KMS-11 (cell line): ENCODE measurements at regions not wholly inside any gene's neighbourhood (a gene's known extent, or its start where the extent isn't known, plus 50 kb on each side); places are given as distances from the start of the nearest gene placed in this dataset.

Experiments used
- H2AFZ ChIP-seq: fragments of 200-600 bp; sonication (generic); 2 replicates; pipeline ENCODE4 v1.6.1; 2016; ENCODE audit warnings: antibody characterized with exemption, mixed run types, low read depth
- H3K27ac ChIP-seq: fragments of 200-600 bp; sonication (generic); 2 replicates; pipeline ENCODE4 v1.6.1; 2016; ENCODE audit warnings: mild to moderate bottlenecking, mixed run types
- H3K27me3 ChIP-seq: fragments of 200-600 bp; sonication (generic); 2 replicates; pipeline ENCODE4 v1.6.1; 2017; ENCODE audit warnings: mild to moderate bottlenecking, low read depth, mixed run types, moderate library complexity; ENCODE audit not compliant: insufficient read depth
- H3K36me3 ChIP-seq: fragments of 200-600 bp; sonication (generic); 2 replicates; pipeline ENCODE4 v1.6.1; 2017; ENCODE audit warnings: mild to moderate bottlenecking, mixed run types; ENCODE audit not compliant: insufficient read depth
- H3K4me1 ChIP-seq: fragments of 200-600 bp; sonication (generic); 2 replicates; pipeline ENCODE4 v1.6.1; 2016; ENCODE audit warnings: mild to moderate bottlenecking, low read depth, mixed run types; ENCODE audit not compliant: poor library complexity, severe bottlenecking
- H3K4me2 ChIP-seq: fragments of 200-600 bp; sonication (generic); 2 replicates; pipeline ENCODE4 v1.7.0; 2016; ENCODE audit warnings: mild to moderate bottlenecking, mixed run types
- H3K4me3 ChIP-seq: fragments of 200-600 bp; sonication (generic); IDR thresholded peaks from 2 replicates; pipeline ENCODE4 v1.6.1; 2017; ENCODE audit warnings: low read depth, low read length, mixed read lengths; ENCODE audit not compliant: insufficient read depth
- H3K79me2 ChIP-seq: fragments of 200-600 bp; sonication (generic); 2 replicates; pipeline ENCODE4 v1.6.1; 2016; ENCODE audit warnings: low read depth, mixed run types; ENCODE audit not compliant: insufficient read depth
- H3K9ac ChIP-seq: fragments of 200-600 bp; sonication (generic); 2 replicates; pipeline ENCODE4 v1.6.1; 2016; ENCODE audit warnings: mild to moderate bottlenecking, mixed run types
- H4K20me1 ChIP-seq: fragments of 200-600 bp; sonication (generic); 2 replicates; pipeline ENCODE4 v1.6.1; 2016; ENCODE audit warnings: mild to moderate bottlenecking, mixed run types; ENCODE audit not compliant: insufficient read depth
- TF ChIP-seq, protein P1 (sequence below): fragments of 200-600 bp; sonication (generic); conservative IDR thresholded peaks from 2 replicates; pipeline ENCODE4 v1.6.1; 2017; ENCODE audit warnings: low read depth, mild to moderate bottlenecking, antibody characterized with exemption, low read length, moderate library complexity, mixed read lengths

GRCh38 chr3:80238152-80238551 lies 470.4 kb upstream of the ROBO1 start:
- H3K36me3 ChIP-seq: no peaks in the 10 kb centered on the region
- no peaks in the 10 kb centered on the region for H3K4me1 ChIP-seq
- H3K27ac ChIP-seq: no peak overlapping the region
- H3K9ac ChIP-seq: no peak overlapping the region
- H3K79me2 ChIP-seq: no peaks in the 10 kb centered on the region
- H4K20me1 ChIP-seq: no peaks in the 10 kb centered on the region
- TF ChIP-seq, protein P1, sequence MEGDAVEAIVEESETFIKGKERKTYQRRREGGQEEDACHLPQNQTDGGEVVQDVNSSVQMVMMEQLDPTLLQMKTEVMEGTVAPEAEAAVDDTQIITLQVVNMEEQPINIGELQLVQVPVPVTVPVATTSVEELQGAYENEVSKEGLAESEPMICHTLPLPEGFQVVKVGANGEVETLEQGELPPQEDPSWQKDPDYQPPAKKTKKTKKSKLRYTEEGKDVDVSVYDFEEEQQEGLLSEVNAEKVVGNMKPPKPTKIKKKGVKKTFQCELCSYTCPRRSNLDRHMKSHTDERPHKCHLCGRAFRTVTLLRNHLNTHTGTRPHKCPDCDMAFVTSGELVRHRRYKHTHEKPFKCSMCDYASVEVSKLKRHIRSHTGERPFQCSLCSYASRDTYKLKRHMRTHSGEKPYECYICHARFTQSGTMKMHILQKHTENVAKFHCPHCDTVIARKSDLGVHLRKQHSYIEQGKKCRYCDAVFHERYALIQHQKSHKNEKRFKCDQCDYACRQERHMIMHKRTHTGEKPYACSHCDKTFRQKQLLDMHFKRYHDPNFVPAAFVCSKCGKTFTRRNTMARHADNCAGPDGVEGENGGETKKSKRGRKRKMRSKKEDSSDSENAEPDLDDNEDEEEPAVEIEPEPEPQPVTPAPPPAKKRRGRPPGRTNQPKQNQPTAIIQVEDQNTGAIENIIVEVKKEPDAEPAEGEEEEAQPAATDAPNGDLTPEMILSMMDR: no peak
- no peak overlapping the region for H2AFZ ChIP-seq
- H3K4me3 ChIP-seq: no peak overlapping the region
- H3K4me2 ChIP-seq: no peak overlapping the region
- no peaks in the 10 kb centered on the region for H3K27me3 ChIP-seq

- Histone ChIP-seq H3K36me3 (no peaks in the 10 kb centered on the region), H3K79me2 (no peaks in the 10 kb centered on the region), H2AFZ (no peak overlapping the region), H3K4me3 (no peak overlapping the region), H3K27ac (no peak overlapping the region), H3K27me3 (no peaks in the 10 kb centered on the region), H3K9ac (no peak overlapping the region), H4K20me1 (no peaks in the 10 kb centered on the region), H3K4me2 (no peak overlapping the region), H3K4me1 (no peaks in the 10 kb centered on the region)
- TF ChIP-seq, protein P1: no peak
These were observed 466.9 kb upstream of the ROBO1 start for GRCh38 chr3:80234706-80235105.

GRCh38 chr3:80233576-80233975 lies 465.8 kb upstream of the ROBO1 start:
- H3K4me2 ChIP-seq: no peak overlapping the region
- TF ChIP-seq, protein P1: no peak

DNA sequence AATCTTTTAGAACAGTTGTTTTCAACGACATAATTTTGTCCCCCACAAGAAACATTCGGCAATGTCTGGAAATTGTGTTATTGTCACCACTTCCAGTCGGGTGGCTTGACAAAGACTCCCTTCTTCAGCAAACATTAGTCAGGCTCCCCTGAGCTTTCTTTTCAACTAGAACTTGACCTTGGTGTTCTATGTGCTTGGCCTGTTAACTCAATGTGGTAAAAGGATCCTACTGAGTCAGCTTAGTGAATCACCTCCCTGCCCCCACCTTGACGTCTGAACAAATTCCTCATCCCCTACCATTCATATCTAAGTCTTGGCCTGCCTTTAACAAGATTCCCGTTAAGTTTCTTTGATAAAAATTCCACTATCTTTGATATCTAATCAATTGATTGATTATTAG lies 465.0 kb upstream of the ROBO1 start:
- H2AFZ ChIP-seq: no peak overlapping the region
- no peak overlapping the region for H3K4me2 ChIP-seq

More at GRCh38 chr3:80233576-80233975, 465.8 kb upstream of the ROBO1 start:
- Histone ChIP-seq H4K20me1 (no peaks in the 10 kb centered on the region), H3K36me3 (no peaks in the 10 kb centered on the region), H3K9ac (no peak overlapping the region), H3K4me1 (no peaks in the 10 kb centered on the region), H3K27me3 (no peaks in the 10 kb centered on the region), H3K4me3 (no peak overlapping the region), H3K79me2 (no peaks in the 10 kb centered on the region), H2AFZ (no peak overlapping the region), H3K27ac (no peak overlapping the region)

More for the DNA sequence above, 465.0 kb upstream of the ROBO1 start:
- TF ChIP-seq, protein P1: no peak
- Histone ChIP-seq H3K36me3 (no peaks in the 10 kb centered on the region), H3K4me3 (no peak overlapping the region), H3K27ac (no peak overlapping the region), H3K9ac (no peak overlapping the region), H3K4me1 (no peaks in the 10 kb centered on the region), H3K27me3 (no peaks in the 10 kb centered on the region), H3K79me2 (no peaks in the 10 kb centered on the region), H4K20me1 (no peaks in the 10 kb centered on the region)
